HL-60 (cell line): ENCODE measurements at regions not wholly inside any gene's neighbourhood (a gene's known extent, or its start where the extent isn't known, plus 50 kb on each side); places are given as distances from the start of the nearest gene placed in this dataset.

Source experiments
- DNase-seq, 2 experiments: peaks; one replicate each; pipeline ENCODE4 v3.0.0-alpha.2; 2010 to 2020; ENCODE audit warnings: low read depth in 1 of 2, low spot score in 1 of 2
- H3K27ac ChIP-seq: fragments of 250-450 bp; sonication (Bioruptor Pico); replicated peaks from 2 replicates; pipeline ENCODE4 v1.5.1; 2020; ENCODE audit warnings: mild to moderate bottlenecking, moderate library complexity
- H3K27me3 ChIP-seq: fragments of 250-450 bp; sonication (Bioruptor Pico); 2 replicates; pipeline ENCODE4 v1.5.1; 2021; ENCODE audit warnings: mild to moderate bottlenecking, moderate library complexity; ENCODE audit not compliant: insufficient read depth, poor library complexity, severe bottlenecking
- H3K4me3 ChIP-seq: replicated peaks from 2 replicates; pipeline ENCODE4 v1.5.1; 2011; ENCODE audit warnings: mild to moderate bottlenecking, control low read depth, low read length; ENCODE audit not compliant: insufficient read depth
- GABPA ChIP-seq: IDR thresholded peaks from 2 replicates; pipeline ENCODE4 v1.6.1; 2012; ENCODE audit warnings: low read depth
- POLR2AphosphoS5 ChIP-seq: IDR thresholded peaks from 2 replicates; pipeline ENCODE4 v1.6.1; 2012; ENCODE audit warnings: low read depth
- SPI1 ChIP-seq: IDR thresholded peaks from 2 replicates; pipeline ENCODE4 v1.6.1; 2012; ENCODE audit warnings: low read depth, mild to moderate bottlenecking, borderline replicate concordance
- TF ChIP-seq, protein P1 (sequence below): IDR thresholded peaks from one replicate; pipeline ENCODE4 v1.5.1; 2011; ENCODE audit warnings: low read length, control low read depth, inconsistent platforms; ENCODE audit not compliant: insufficient read depth
- TF ChIP-seq, protein P2 (sequence below): IDR thresholded peaks from 2 replicates; pipeline ENCODE4 v1.6.1; 2012; ENCODE audit warnings: low read depth; ENCODE audit not compliant: insufficient replicate concordance

DNA sequence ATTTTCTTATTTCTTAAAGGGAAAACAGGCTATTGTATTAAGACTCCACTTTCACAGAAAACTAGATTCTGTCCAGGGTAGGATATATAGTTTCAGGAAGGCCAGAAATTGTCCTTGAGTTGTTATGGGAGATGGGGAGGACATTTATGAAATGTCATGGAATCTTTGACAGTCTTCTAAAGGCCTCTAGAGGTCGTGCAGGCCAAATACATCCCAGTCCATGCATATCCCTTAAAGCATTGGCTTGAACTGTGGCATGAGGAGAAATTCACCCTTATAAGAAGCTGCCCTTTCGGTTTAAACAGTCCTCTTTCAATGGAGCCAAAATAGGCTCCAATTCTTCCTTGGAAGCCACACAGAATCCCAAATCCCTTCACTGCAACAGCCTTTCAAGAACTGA, 183.6 kb upstream of the NOCT start:
- Histone ChIP-seq H3K4me3 (no peak overlapping the region), H3K27me3 (no peaks in the 10 kb centered on the region), H3K27ac (no peak overlapping the region)
- DNase-seq: no peak
- TF ChIP-seq GABPA: no peak
- no peak for TF ChIP-seq POLR2AphosphoS5
- no peak for TF ChIP-seq SPI1
- TF ChIP-seq, protein P1, sequence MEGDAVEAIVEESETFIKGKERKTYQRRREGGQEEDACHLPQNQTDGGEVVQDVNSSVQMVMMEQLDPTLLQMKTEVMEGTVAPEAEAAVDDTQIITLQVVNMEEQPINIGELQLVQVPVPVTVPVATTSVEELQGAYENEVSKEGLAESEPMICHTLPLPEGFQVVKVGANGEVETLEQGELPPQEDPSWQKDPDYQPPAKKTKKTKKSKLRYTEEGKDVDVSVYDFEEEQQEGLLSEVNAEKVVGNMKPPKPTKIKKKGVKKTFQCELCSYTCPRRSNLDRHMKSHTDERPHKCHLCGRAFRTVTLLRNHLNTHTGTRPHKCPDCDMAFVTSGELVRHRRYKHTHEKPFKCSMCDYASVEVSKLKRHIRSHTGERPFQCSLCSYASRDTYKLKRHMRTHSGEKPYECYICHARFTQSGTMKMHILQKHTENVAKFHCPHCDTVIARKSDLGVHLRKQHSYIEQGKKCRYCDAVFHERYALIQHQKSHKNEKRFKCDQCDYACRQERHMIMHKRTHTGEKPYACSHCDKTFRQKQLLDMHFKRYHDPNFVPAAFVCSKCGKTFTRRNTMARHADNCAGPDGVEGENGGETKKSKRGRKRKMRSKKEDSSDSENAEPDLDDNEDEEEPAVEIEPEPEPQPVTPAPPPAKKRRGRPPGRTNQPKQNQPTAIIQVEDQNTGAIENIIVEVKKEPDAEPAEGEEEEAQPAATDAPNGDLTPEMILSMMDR: no peak
- TF ChIP-seq, protein P2, sequence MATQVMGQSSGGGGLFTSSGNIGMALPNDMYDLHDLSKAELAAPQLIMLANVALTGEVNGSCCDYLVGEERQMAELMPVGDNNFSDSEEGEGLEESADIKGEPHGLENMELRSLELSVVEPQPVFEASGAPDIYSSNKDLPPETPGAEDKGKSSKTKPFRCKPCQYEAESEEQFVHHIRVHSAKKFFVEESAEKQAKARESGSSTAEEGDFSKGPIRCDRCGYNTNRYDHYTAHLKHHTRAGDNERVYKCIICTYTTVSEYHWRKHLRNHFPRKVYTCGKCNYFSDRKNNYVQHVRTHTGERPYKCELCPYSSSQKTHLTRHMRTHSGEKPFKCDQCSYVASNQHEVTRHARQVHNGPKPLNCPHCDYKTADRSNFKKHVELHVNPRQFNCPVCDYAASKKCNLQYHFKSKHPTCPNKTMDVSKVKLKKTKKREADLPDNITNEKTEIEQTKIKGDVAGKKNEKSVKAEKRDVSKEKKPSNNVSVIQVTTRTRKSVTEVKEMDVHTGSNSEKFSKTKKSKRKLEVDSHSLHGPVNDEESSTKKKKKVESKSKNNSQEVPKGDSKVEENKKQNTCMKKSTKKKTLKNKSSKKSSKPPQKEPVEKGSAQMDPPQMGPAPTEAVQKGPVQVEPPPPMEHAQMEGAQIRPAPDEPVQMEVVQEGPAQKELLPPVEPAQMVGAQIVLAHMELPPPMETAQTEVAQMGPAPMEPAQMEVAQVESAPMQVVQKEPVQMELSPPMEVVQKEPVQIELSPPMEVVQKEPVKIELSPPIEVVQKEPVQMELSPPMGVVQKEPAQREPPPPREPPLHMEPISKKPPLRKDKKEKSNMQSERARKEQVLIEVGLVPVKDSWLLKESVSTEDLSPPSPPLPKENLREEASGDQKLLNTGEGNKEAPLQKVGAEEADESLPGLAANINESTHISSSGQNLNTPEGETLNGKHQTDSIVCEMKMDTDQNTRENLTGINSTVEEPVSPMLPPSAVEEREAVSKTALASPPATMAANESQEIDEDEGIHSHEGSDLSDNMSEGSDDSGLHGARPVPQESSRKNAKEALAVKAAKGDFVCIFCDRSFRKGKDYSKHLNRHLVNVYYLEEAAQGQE: no peak

DNA sequence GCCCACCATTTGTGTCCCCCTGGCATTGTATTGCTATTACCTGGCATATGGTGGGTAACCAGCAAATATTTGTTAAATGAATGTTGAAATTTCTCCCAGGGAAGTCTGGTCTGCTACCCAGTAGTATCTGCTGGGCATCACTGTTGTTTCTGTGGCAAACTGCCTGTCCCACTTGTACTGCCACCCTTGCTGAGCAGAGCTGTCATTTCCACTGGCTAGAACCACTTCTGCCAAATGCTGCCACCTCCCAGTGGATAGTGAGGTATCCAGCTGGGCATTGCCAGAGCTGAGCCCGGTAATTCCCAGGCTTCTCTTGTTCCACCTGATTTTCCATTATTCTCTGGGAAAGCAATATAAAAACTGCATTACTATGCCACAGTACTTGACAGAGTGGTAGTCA, 186.7 kb upstream of the NOCT start:
- TF ChIP-seq SPI1 (no peak), POLR2AphosphoS5 (no peak)
- TF ChIP-seq, protein P1: no peak
- TF ChIP-seq, protein P2: no peak
- H3K4me3 ChIP-seq: no peak overlapping the region
- H3K27ac ChIP-seq: no peak overlapping the region
- DNase-seq: no peak
- H3K27me3 ChIP-seq: no peaks in the 10 kb centered on the region

DNA sequence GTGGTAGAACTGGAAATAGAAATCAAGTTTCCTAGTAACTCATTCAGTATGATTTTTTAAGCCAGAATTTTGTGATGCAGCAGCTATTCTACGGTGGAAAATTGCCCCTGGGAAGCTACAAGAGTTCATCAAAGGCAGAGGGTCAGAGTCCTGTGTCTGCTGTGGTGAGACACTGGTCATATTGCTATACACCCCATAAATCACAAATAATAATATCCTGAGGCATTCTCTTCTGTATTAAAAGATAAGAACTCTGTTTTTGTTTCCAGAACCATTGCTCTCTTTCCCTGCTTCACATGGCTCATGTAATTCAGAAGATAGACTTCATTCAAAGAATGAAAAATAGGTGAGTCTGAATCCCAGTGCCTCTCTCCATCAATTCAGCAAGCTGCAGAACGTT, 188.8 kb upstream of the NOCT start:
- no peak for DNase-seq
- H3K27ac ChIP-seq: no peak overlapping the region
- H3K4me3 ChIP-seq: no peak overlapping the region
- TF ChIP-seq GABPA: no peak
- TF ChIP-seq POLR2AphosphoS5: no peak
- TF ChIP-seq SPI1: no peak
- TF ChIP-seq, protein P1: no peak
- TF ChIP-seq, protein P2: no peak
- H3K27me3 ChIP-seq: no peaks in the 10 kb centered on the region
